ENCODE measurements at regions not wholly inside any gene's neighbourhood (a gene's known extent, or its start where the extent isn't known, plus 50 kb on each side); places are given as distances from the start of the nearest gene placed in this dataset.

DNA sequence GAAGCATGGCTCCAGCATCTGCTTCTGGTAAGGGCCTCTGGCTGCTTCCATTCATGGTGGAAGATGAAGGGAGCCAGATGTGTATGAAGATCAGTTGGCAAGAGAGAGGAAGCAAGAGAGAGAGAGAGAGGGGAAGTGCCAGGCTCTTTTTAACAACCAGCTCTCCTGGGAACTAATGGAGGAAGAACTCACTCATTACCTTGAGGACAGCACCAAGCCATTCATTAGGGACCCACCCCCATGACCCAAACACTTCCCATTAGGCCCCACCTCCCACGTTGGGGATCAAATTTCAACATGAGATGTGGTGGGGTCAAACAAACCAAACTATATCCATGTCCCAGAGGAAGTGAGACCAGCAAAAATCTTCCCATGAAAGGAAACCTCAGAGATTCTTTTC is 124.8 kb upstream of the SIX2 start:
- DNase-seq, result no peak

DNA sequence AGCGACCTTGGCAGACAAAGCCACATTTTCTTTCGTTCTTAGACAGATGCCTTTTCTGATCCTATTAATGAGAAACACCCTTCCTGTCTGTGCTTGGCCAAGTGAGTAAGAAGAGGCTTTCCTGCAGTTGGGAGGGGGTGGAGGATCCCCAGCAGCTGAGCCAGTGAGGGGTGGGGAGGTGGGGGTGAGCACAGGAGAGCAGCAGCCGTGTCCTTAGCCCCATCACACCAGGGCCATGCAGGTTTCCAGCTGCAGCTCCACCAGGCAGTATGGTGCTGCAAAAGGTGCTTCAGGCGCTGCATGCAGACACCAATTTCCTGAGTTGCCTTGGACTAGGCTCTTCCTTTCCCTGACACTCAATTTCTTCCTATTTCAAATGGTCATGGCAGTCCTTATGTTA is 123.3 kb upstream of the SIX2 start:
- no peak for DNase-seq

DNA sequence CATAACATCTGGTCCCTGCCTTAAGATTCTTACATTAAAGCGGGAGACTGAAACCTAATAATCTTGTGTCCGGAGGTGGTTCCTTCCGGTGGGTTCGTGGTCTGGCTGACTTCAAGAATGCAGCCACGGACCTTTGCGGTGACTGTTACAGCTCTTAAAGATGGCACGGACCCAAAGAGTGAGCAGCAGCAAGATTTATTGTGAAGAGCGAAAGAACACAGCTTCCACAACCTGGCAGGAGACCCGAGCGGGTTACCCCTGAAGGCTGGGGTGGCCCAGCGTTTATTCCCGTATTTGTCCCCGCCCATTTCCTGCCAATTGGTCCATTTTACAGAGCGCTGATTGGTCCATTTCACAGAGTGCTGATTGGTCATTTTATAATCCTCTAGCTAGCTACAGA is 122.3 kb upstream of the SIX2 start:
- DNase-seq, result no peak

DNA sequence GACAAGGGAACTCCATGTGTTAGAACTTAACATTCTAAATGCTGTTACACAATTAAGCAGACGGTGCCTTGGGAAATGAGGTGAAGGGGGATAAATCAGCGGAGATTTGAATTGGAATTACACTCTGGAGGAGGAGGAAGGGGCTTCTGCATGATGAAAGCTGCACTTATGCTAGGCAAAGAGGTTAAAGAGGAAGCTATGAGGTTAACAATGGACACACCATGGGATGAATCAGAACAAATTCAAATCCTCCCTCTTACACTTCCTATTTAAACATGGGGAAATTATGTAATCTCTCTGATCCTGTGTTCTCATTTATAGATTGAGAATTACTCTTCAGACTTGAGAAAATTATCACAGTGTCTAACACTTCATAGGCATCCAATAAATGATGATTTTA is 121.5 kb upstream of the SIX2 start:
- DNase-seq, result no peak

DNA sequence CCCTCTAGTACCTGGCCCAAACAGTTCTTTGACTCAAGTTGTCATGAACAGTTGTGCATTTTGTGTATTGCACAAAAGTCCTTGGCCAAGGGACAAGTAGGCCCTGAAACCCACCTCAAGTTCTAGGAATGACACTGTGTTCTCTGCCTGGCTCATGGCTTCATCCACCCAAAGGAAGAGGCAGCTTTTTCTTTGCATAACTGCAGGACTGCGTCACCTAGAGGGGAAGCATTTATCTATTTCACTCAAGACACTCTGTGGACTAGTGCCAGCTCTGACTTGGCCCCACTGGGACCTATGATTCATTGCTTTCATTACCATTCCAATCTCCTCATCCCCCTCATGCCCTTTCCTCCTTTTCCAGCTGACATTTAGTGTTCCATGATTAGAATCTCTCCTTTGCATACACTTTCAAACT is 119.3 kb upstream of the SIX2 start:
- DNase-seq, result no peak

DNA sequence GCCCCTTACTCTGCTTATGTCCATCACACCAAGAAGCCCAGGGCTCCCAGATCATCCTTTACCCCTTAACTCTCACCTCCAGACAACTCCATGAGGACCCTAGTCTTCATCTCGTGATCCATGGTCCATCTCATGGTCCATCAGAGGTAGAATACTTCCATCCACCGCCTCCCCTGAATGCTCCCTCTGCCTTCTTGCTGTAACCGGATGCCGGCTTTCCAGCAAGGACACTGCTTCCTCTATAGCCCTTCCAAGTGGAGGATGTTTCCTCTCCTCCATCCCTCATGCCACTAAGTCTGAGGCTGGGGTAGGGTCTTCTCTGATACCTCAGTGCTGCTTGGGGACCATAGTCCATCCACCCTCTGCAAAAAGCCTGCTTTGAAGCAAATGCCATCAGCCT is 118.6 kb upstream of the SIX2 start:
- DNase-seq, result no peak

DNA sequence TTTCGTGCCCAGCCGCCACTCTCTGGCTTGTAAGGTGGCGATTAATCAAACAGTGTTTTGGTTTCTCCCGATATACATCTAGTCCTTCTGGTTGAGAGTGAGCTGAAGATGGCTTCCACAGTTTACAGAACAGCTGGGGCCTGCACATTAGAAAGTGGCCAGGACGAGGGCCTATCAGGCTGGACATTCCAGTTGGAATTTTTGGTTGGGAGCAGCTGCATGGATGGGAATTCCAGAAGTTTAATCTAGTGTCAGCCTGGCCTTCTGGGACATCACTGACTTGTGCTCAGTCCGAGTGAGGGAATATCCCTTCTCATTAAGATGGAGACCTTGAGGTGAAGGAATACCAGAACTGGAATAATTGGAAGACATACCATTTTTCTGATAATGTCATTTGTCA is 118.1 kb upstream of the SIX2 start:
- DNase-seq, result no peak

DNA sequence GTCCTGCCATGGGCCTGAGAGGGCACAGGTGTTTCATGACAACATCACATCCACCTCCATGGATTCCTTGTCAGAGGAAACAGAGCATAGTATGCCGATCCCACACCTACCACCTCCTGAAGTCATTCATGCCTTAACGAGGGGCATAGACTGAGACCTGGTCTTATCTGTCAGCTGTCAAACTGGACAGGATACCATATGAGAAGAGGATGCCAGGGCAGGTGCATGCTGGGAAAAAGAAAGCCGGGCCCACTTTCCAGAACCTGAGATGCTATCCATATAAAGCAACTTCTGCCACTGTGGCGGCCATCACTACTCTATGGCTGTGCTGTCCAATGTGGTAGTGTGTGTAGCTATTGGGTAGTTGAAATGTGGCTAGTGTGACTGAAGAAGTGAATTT is 116.0 kb upstream of the SIX2 start:
- DNase-seq, result no peak

DNA sequence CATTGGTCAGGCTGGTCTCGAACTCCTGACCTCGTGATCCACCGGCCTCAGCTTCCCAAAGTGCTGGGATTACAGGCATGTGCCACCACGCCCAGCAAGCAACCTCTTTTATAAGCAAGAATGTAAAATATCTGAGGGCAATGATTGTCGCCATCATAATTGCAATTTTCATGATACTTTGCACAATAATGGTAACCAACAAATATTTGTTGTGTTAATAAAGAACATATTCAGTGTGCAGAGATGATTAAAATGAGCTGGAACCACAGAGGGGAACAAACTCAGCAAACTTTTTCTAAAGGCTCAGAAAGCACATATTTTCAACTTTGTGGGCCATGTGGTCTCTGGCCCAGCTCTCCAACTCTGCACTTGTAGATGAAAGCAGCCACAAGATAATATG is 115.2 kb upstream of the SIX2 start:
- DNase-seq, result no peak

DNA sequence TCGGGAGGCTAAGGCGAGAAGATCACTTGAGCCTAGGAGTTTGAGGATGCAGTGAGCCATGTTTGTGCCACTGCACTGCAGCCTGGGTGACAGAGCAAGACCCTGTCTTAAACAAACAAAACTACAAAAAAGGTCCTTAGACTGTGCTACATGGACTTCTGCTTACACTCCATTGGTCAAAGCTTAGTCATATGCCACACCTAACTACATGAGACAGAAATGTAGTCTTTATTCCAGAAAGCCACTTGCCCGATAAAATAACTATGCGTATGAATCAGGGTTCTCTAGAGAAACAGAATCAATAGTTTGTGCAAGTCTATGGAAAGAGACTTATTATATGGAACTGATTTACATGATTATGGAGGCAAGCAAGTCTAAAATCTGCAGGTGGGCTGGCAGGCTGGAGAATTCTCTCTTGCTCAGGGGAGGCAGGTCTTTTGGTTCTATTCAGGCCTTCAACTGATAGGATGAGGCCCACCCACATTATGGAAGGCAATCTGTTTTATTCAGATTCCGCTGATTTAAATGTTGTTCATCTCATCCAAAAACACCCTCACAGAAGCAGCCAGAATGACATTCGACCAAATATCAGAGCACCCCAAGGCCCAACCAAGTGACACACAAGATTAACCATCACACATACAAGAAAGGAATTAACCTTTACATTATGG is 114.4 kb upstream of the SIX2 start:
- DNase-seq, result no peak

DNA sequence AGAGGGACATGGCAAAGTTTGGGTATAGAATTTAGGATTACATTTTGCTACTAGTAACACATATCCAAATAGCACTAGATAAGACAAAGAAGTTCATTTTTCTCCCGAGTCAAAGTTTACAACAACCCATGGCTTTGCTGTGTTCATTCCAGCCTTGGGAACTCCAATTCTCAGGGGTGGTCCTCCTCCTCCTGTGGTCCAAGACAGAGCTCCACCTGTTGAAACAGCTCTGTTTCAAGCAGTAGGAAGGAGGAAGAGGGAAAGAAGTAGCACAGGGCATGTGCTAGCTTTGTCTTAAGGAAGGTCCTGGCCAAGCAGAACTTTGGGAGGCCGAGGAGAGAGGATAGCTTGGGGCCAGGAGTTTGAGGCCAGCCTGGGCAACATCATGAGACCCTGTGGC is 113.8 kb upstream of the SIX2 start:
- DNase-seq, result no peak

DNA sequence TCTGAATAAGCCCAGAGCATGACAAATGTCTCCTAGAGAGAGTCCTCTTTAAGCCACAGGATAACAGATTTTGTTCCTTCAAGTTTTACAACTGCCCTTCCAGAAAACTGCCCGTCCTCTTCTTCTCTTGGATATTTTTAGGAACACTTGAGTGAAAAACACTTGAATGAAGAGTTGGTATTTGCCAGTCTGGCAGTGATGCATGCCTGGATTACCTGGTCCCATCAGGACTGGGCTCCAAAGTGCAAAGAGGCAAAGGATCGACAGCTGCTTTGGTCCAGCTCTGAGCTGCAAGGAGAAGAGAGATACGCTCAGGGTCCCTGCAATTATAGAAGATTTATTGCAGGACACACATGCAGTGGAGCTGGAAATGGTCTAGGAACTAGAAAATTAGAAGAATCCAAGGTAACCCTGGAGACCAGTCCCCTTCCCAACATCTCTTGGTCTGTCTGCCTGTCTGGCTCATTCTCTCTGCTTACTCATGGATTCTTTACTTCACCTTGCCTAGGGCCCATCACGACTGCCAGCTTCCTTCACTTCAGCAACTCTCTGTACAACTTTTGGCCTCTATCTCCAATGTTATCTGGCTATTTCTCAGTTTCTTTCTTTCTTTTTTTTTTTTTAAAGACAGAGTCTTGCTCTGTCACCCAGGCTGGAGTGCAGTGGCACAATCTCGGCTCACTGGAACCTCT is 112.1 kb upstream of the SIX2 start:
- DNase-seq, result no peak

DNA sequence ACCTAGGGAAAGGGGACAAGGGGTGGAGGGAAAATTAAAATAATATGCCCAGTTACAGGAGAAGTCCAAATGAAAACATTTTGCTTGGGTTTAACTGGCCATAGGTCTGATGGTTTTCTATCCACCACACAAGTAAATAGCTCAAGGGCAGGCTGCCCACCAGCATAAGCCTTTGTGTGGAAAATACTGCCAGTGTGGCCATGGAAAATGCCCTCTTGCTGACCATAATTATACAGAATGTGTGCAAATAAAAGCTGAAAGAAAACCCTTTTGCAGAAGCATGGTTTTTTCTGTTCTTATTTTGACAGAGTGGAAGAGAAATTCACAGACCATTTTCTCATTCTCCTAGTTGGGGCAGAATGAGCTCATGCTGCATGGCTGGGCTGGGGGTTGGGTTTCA is 111.3 kb upstream of the SIX2 start:
- DNase-seq, result no peak

DNA sequence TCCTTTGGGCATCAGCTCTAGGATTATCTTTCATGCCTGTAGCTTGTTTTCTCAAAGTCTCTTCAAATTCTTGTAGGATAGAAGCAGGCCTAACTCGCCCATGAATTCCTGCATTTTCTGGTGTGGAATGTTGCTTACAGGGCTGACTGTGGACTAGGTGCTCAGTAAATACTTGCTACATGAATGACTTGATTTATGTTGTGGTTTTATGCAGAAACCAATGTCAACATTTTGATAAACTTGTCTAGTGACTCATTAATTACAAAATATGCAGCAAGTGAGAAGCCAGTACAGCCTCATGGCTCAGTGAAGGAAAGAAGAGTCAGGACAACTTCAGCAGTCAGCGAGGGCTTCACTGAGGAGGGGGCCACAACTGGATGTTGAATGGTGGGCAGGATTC is 110.6 kb upstream of the SIX2 start:
- DNase-seq, result no peak

DNA sequence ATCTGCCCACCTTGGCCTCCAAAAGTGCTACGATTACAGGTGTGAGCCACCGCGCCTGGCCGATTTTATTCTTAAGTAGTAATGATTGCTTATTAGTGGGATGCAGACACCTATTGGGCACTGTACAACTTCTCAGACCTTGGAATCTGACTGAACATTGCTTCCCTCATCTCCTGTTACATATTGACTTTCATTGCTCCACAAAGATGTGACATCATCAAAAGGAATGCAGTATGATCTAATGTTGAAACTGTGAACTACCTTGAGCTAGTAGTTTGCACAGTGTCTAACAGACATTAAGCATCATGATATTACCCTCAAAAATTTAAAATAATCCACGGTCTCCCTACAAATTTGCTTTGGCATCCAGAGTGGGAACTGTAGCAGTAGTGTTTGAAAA is 109.8 kb upstream of the SIX2 start:
- DNase-seq, result no peak

DNA sequence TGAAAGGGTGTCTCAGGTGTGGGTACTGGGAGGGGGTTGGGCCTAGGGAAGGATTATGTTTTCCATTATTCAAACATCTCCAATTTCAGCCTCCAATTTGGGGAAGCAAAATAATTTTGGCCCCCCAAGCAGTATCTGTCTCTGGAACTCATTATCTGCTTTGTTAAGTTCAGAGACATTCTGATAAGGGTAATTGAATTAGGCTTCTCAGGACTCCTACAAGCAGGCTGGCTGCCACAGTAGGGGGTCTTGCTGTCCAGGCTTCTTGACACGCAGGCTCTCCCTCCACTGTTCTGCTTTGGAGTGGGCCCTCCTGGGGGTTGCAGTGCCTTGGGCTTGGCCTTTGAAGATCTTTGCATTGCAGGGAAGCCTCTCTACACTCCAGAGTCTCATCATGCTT is 108.1 kb upstream of the SIX2 start:
- no peak for DNase-seq

DNA sequence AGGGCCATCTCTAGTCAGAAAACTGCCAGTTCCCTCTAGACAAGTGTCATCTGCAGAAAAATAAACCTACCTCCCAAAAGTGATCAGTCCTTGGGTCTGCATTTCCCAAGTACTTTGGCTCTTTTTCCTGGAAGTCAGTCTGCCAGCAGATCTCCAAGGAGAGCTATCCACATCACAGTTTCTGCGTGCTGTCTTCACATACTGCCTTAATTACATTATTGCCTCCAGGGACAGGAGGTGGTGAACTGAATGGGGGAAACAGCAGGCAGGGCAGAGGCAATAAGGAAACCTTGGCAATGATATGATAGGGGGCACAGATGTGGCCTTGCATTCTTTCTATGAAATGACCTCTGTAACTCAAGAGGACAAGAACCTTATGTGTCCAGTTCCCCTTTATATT is 105.9 kb upstream of the SIX2 start:
- no peak for DNase-seq

DNA sequence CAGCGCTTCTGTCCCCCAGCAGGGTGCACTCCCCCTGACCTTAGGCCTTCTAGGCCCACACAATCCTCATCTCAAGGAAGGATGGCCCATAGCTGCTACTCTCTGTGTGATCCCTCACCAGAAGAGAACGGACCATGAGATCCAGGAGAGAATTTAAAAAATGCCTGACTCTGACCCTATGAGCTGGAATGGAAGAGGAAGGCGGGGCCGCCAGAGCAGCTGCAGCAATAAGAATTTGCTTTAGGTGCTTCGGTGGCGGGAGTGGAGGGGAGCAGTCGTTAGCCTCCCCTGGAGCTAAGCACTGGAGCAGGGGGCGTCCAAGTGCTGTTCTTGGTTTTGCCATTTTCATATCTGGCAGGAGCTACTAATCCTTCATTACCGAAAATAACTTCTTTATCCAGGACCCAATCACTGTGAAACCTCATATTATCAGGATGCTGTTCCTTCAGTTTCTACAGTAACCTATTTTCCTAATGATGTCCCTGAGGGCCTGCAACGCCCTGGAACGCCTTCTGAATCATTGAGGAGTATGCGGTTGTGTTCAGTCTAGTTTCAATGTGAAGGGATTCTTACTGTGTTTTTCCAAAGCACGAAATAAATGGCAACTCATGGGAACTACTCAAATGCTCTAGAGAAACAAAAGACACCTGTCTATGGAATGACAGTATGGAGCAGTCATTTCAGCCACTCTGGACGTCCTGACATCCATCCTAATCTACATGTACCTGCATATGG is 105.1 kb upstream of the SIX2 start:
- no peak for DNase-seq

DNA sequence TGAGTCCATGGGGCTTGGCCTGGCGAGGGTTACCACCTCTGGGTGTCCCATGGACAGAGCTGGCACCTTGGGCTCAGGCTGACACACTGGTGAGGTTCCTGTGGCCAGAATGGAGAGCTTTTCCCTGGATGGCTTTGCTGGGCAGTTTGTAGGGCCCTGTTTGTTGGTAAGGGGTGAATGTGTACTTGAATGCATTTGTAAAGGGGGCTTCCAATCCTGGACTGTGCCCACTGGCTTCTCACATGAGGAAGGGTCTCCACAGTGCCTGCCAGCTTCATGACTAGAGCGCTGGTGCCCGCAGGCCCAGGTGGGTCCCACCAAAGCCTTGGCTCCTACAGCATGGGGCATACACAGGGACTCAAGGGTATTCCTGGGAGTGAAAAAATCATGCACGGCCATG is 103.5 kb upstream of the SIX2 start:
- no peak for DNase-seq

DNA sequence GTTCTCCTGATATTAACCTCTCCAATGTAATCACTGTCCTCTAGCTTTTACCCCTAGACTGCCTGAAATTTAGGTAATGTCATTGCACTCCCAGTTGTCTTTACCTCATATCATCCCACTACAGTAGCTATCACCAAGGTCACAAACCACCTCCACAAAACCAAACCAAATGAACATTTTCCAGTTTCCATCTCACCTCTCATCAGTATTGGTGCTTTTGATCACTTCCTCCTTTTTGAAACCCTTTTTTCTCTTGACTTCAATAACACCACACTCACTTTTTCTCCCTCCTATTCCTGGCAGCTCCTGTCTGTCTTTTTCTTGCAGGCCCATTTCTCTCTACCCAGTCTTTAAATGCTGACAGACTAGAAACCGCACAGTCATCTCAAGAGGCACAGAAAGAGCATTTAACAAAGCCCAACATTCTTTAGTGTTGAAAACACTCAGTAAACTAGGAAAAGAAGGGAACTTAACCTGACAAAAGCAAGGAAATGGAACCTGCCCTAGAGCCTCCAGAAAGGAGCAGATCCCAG is 95.9 kb upstream of the SIX2 start:
- no peak for DNase-seq

DNA sequence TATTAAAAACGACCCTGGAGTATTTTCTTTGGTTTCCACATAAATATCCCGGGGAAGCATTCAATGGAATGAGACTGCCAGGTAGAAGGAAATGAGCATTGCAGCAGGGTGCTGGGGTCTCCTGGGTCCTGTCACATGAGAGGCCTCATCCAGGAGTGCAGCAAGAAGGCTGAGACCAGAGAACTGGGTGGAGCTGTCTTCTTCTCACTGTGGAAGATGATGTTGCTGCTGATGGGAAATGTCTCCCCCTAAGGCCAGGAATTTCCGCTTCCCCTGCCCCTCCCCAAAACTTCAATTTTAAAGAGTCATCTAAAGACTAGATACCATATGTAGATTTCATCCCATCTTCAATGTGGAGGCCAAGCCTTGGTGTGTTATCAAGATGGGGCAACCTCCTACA is 95.2 kb upstream of the SIX2 start:
- no peak for DNase-seq

DNA sequence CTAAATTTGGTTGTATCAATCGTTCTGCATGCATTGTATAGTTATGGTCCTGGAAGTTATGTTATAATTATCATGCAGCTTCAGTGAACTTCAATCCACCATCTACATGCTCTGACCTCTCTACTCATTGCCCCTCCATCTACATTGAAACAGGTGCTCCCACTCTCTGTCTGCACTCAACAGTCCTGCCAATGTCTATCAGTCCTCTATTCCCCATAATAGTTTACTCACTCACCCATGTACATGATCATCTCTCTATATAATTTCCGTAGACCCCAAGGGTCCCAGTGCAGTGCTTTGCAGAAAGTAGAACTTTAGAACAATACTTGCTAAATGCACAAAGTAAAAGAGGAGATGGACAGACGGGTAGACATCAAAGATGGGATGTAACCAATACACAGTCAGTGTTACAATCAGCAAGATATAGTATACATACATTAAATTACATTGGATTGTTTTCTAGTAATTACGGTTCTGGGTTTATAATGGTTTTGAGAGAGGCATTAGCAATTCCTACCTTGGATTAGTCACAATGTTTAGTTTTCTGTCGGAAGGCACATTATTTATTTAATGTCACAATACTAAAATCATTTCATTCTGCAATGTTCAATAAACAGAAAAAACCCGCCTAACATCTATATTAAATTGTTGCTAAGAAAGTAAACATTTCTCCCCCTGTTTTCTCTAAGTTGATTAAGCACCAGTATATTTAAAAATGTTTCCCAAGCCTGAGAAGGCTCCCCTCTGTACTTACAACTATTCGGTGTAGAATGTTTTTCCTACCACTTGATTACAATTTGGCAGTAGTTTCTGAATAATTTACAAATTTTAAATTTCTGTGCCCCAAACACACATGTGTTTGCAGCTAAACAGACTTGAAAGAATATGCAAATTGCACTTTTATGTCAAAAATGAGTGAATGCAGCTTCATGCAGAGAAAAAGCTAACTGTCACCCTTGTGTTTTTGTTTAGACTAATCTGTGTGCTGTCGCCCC is 94.4 kb upstream of the SIX2 start:
- no peak for DNase-seq

DNA sequence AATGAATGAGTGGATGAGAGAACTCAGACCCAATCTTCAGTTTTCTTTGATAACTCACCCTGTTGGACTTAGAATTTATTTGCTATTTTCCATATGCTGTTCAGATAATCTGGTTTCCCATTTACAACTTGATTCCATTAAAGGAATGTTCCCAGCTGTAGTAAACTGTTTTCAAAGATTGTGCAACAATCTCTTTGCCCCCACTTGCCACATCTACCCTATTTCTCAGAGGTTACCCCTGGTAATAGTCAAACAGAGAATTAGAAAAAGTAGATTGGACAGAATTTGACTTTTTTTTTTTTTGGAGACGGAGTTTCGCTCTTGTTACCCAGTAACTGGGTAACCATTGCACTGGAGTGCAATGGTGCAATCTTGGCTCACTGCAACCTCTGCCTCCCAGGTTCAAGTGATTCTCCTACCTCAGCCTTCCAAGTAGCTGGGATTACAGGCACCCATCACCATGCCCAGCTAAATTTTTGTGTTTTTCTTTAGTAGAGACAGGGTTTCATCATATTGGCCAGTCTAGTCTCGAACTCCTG is 93.4 kb upstream of the SIX2 start:
- no peak for DNase-seq
